Chondrocyte (in vitro differentiated cells): ENCODE measurements at regions not wholly inside any gene's neighbourhood (a gene's known extent, or its start where the extent isn't known, plus 50 kb on each side); places are given as distances from the start of the nearest gene placed in this dataset.

ENCODE experiments used
- DNase-seq: peaks from one replicate; pipeline ENCODE4 v3.0.0; 2021; ENCODE audit warnings: mixed read lengths, low spot score
- H3K27ac Mint-ChIP-seq: one replicate; pipeline ENCODE4 v1.8.0; 2021; ENCODE audit warnings: mild to moderate bottlenecking, moderate library complexity, mixed read lengths; ENCODE audit not compliant: unreplicated experiment
- H3K27me3 Mint-ChIP-seq: 2 replicates; pipeline ENCODE4 v1.8.0; 2021; ENCODE audit warnings: low read depth, mixed read lengths
- H3K36me3 Mint-ChIP-seq: 2 replicates; pipeline ENCODE4 v1.8.0; 2021; ENCODE audit warnings: low read depth, mixed read lengths
- H3K4me1 Mint-ChIP-seq: 2 replicates; pipeline ENCODE4 v1.8.0; 2021; ENCODE audit warnings: low read depth, mild to moderate bottlenecking, mixed read lengths
- H3K4me3 Mint-ChIP-seq: one replicate; pipeline ENCODE4 v1.8.0; 2021; ENCODE audit warnings: mild to moderate bottlenecking, moderate library complexity, mixed read lengths; ENCODE audit not compliant: unreplicated experiment
- H3K9me3 Mint-ChIP-seq: 2 replicates; pipeline ENCODE4 v1.8.0; 2021; ENCODE audit warnings: low read depth, mixed read lengths
- CTCF ChIP-seq: fragments of 200-600 bp; sonication (generic); IDR thresholded peaks from 2 replicates; pipeline ENCODE4 v1.5.0; 2021; ENCODE audit warnings: antibody characterized with exemption, mild to moderate bottlenecking, moderate library complexity

GRCh38 chr6:108734271-108734922 is 113.8 kb upstream of the ARMC2 start:
- Mint-ChIP-seq H3K27me3 (no peaks in the 10 kb centered on the region), H3K27ac (no peak overlapping the region), H3K9me3 (no peaks in the 10 kb centered on the region), H3K36me3 (no peaks in the 10 kb centered on the region), H3K4me3 (no peak overlapping the region), H3K4me1 (peaks cover 33% of the 10 kb centered on the region)
- no peak for TF ChIP-seq CTCF
- DNase-seq, result no peak

GRCh38 chr6:108735310-108736001 is 112.8 kb upstream of the ARMC2 start:
- no peak for DNase-seq
- H3K4me1 Mint-ChIP-seq, result peaks cover 42% of the 10 kb centered on the region
- no peaks in the 10 kb centered on the region for H3K9me3 Mint-ChIP-seq
- H3K4me3 Mint-ChIP-seq, result no peak overlapping the region
- H3K36me3 Mint-ChIP-seq, result no peaks in the 10 kb centered on the region
- no peak for TF ChIP-seq CTCF
- no peak overlapping the region for H3K27ac Mint-ChIP-seq
- H3K27me3 Mint-ChIP-seq, result no peaks in the 10 kb centered on the region

- Mint-ChIP-seq H3K9me3 (no peaks in the 10 kb centered on the region), H3K4me1 (peaks cover 45% of the 10 kb centered on the region), H3K27ac (peak overlapping the region; percentile 46), H3K4me3 (no peak overlapping the region), H3K27me3 (no peaks in the 10 kb centered on the region), H3K36me3 (no peaks in the 10 kb centered on the region)
- DNase-seq, result no peak
- no peak for TF ChIP-seq CTCF
Measured at GRCh38 chr6:108736002-108736361, 112.2 kb upstream of the ARMC2 start.

- peak overlapping the region; percentile 90 for H3K27ac Mint-ChIP-seq
- H3K9me3 Mint-ChIP-seq, result no peaks in the 10 kb centered on the region
- no peaks in the 10 kb centered on the region for H3K27me3 Mint-ChIP-seq
- H3K36me3 Mint-ChIP-seq, result no peaks in the 10 kb centered on the region
- no peak overlapping the region for H3K4me3 Mint-ChIP-seq
- H3K4me1 Mint-ChIP-seq, result peaks cover 53% of the 10 kb centered on the region
- DNase-seq, result no peak
- TF ChIP-seq CTCF, result no peak
Measured at GRCh38 chr6:108736832-108737231, 111.4 kb upstream of the ARMC2 start.

GRCh38 chr6:108737594-108738546 is 110.4 kb upstream of the ARMC2 start:
- Mint-ChIP-seq H3K36me3 (no peaks in the 10 kb centered on the region), H3K4me3 (no peak overlapping the region), H3K4me1 (peaks cover 58% of the 10 kb centered on the region), H3K27ac (peak overlapping the region; percentile 90), H3K9me3 (no peaks in the 10 kb centered on the region), H3K27me3 (no peaks in the 10 kb centered on the region)
- DNase-seq, result no peak
- no peak for TF ChIP-seq CTCF
